ENCODE measurements at regions not wholly inside any gene's neighbourhood (a gene's known extent, or its start where the extent isn't known, plus 50 kb on each side); places are given as distances from the start of the nearest gene placed in this dataset.

- H3K27ac ChIP-seq (ENCODE audit: insufficient read length, low read depth, low read length): no peak overlapping the region
- no peak overlapping the region for H2BK120ac ChIP-seq (ENCODE audit: low read depth, low read length, poor library complexity, severe bottlenecking)
- no peaks in the 10 kb centered on the region for H3K79me1 ChIP-seq (ENCODE audit: insufficient read depth, low read depth, low read length, poor library complexity, severe bottlenecking)
- no peak overlapping the region for H3K4me2 ChIP-seq (ENCODE audit: insufficient read depth, insufficient read length, low read length)
- no peak overlapping the region for H2AFZ ChIP-seq (ENCODE audit: low read length)
- H2BK5ac ChIP-seq (ENCODE audit: insufficient read length, low read length): no peak overlapping the region
- Mint-ChIP-seq H3K36me3 (ENCODE audit: insufficient read depth in 1 of 3, low read depth in 3 of 3) (no peaks in the 10 kb centered on the region), H3K4me1 (no peaks in the 10 kb centered on the region), H3K9me3 (no peaks in the 10 kb centered on the region; a peak in 1 of 5 replicates), H3K27ac (no peak overlapping the region), H3K27me3 (ENCODE audit: low read depth) (no peaks in the 10 kb centered on the region; the same call in 1 of the 2 replicates), H3K4me3 (no peak overlapping the region)
- no peaks in the 10 kb centered on the region for H4K20me1 ChIP-seq (ENCODE audit: control insufficient read depth, insufficient read depth, insufficient read length)
- no CpG with 5 or more reads among the region's 1 CpG for WGBS (ENCODE audit: extremely low coverage, insufficient read length, low lambda C conversion rate)
- no peak overlapping the region for H2BK15ac ChIP-seq (ENCODE audit: low read depth, low read length)
- no peak overlapping the region for H2AK5ac ChIP-seq (ENCODE audit: insufficient read length, low read length)
- H4K5ac ChIP-seq (ENCODE audit: insufficient read length, low read depth, low read length): no peak overlapping the region
- H4K91ac ChIP-seq (ENCODE audit: insufficient read length, low read depth, low read length): no peak overlapping the region
- no peak overlapping the region for H2BK12ac ChIP-seq (ENCODE audit: insufficient read length, low read depth, low read length)
- no peak overlapping the region for H3K23ac ChIP-seq (ENCODE audit: insufficient read length, low read depth, low read length)
- no peaks in the 10 kb centered on the region for H3K79me2 ChIP-seq (ENCODE audit: insufficient read depth, low read length)
- H3K4ac ChIP-seq (ENCODE audit: low read depth, low read length): no peak overlapping the region
- no peak overlapping the region for H3T11ph ChIP-seq (ENCODE audit: low read length)
- no peaks in the 10 kb centered on the region for H3K9me3 ChIP-seq (ENCODE audit: control insufficient read depth, low read depth, low read length)
- H3K18ac ChIP-seq (ENCODE audit: insufficient read length, low read depth, low read length): no peak overlapping the region
- no peak for TF ChIP-seq CTCF (conservative IDR thresholded peaks at IDR 0.05)
- no peak for DNase-seq
- H3K4me1 ChIP-seq (ENCODE audit: insufficient read depth, low read length): no peaks in the 10 kb centered on the region
- no peak overlapping the region for H3K56ac ChIP-seq (ENCODE audit: insufficient read length, low read depth, low read length)
- no peak overlapping the region for H4K8ac ChIP-seq (replicated peaks; ENCODE audit: insufficient read length, low read depth, low read length)
- H3K14ac ChIP-seq (ENCODE audit: insufficient read depth, low read length): no peak overlapping the region
- H3K9ac ChIP-seq (ENCODE audit: extremely low read depth, insufficient read length, low read length): no peak overlapping the region
- no peak overlapping the region for H2BK20ac ChIP-seq (ENCODE audit: low read depth, low read length, poor library complexity, severe bottlenecking)
- H3K27me3 ChIP-seq (ENCODE audit: insufficient read depth, low read length): no peaks in the 10 kb centered on the region
- no peaks in the 10 kb centered on the region for H3K23me2 ChIP-seq (ENCODE audit: insufficient read length, low read depth, low read length, poor library complexity, severe bottlenecking)
These were observed 386.9 kb upstream of the KCNN2 start for GRCh38 chr5:113974976-113975375.
